Vagina (tissue), 2 donors: ENCODE measurements at regions not wholly inside any gene's neighbourhood (a gene's known extent, or its start where the extent isn't known, plus 50 kb on each side); places are given as distances from the start of the nearest gene placed in this dataset.

ENCODE experiments used
- POLR2AphosphoS5 ChIP-seq, 2 donors: sonication (generic); formaldehyde crosslinking; IDR thresholded peaks; one replicate each; pipeline ENCODE4 v1.9.0; 2017; ENCODE audit warnings: antibody characterized with exemption in 2 of 2, mild to moderate bottlenecking in 2 of 2, low read depth in 1 of 2; ENCODE audit not compliant: insufficient read depth in 1 of 2
- TF ChIP-seq, protein P1 (sequence below), 3 experiments: fragments of 450-650 bp in 2 of 3; fragments of 200-600 bp in 1 of 3; sonication (generic) in 1 of 3; IDR thresholded peaks; one replicate each; pipeline ENCODE4 v1.5.1; 2017 to 2019; ENCODE audit warnings: antibody characterized with exemption in 3 of 3, mild to moderate bottlenecking in 2 of 3, moderate library complexity in 2 of 3

- no peak for TF ChIP-seq POLR2AphosphoS5 (IDR thresholded peaks at IDR 0.05; ENCODE audit: insufficient read depth in 1 of 2, low read depth in 1 of 2)
- TF ChIP-seq, protein P1, sequence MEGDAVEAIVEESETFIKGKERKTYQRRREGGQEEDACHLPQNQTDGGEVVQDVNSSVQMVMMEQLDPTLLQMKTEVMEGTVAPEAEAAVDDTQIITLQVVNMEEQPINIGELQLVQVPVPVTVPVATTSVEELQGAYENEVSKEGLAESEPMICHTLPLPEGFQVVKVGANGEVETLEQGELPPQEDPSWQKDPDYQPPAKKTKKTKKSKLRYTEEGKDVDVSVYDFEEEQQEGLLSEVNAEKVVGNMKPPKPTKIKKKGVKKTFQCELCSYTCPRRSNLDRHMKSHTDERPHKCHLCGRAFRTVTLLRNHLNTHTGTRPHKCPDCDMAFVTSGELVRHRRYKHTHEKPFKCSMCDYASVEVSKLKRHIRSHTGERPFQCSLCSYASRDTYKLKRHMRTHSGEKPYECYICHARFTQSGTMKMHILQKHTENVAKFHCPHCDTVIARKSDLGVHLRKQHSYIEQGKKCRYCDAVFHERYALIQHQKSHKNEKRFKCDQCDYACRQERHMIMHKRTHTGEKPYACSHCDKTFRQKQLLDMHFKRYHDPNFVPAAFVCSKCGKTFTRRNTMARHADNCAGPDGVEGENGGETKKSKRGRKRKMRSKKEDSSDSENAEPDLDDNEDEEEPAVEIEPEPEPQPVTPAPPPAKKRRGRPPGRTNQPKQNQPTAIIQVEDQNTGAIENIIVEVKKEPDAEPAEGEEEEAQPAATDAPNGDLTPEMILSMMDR (IDR thresholded peaks at IDR 0.05), result no peak
Measured at GRCh38 chr10:63712717-63713115, 191.5 kb downstream of the REEP3 start.
